HEK293T (cell line): ENCODE measurements at regions not wholly inside any gene's neighbourhood (a gene's known extent, or its start where the extent isn't known, plus 50 kb on each side); places are given as distances from the start of the nearest gene placed in this dataset.

Source experiments
- ARNT ChIP-seq: fragments of 450-650 bp; IDR thresholded peaks from 2 replicates; pipeline ENCODE4 v1.6.1; 2017; ENCODE audit warnings: mild to moderate bottlenecking
- BHLHE40 ChIP-seq: fragments of 450-650 bp; IDR thresholded peaks from 2 replicates; pipeline ENCODE4 v1.6.1; 2016; ENCODE audit warnings: mild to moderate bottlenecking, moderate library complexity, borderline replicate concordance
- PKNOX1 ChIP-seq: fragments of 450-650 bp; IDR thresholded peaks from 2 replicates; pipeline ENCODE4 v1.6.1; 2016

GRCh38 chr2:118683460-118683859 lies 164.0 kb downstream of the EN1 start:
- TF ChIP-seq BHLHE40, result no peak
- no peak for TF ChIP-seq PKNOX1
- no peak for TF ChIP-seq ARNT
